Epithelial cell of proximal tubule (primary cell): ENCODE measurements at regions not wholly inside any gene's neighbourhood (a gene's known extent, or its start where the extent isn't known, plus 50 kb on each side); places are given as distances from the start of the nearest gene placed in this dataset.

ENCODE experiments used
- DNase-seq: peaks from one replicate; pipeline ENCODE4 v3.0.0-alpha.2; 2011; ENCODE audit warnings: low read depth
- H3K4me3 ChIP-seq: 2 replicates; pipeline ENCODE4 v1.5.1; 2011; ENCODE audit warnings: low read depth, mild to moderate bottlenecking, low read length
- TF ChIP-seq, protein P1 (sequence below): conservative IDR thresholded peaks from 2 replicates; pipeline ENCODE4 v1.5.1; 2012; ENCODE audit warnings: low read depth, mild to moderate bottlenecking, low read length

DNA sequence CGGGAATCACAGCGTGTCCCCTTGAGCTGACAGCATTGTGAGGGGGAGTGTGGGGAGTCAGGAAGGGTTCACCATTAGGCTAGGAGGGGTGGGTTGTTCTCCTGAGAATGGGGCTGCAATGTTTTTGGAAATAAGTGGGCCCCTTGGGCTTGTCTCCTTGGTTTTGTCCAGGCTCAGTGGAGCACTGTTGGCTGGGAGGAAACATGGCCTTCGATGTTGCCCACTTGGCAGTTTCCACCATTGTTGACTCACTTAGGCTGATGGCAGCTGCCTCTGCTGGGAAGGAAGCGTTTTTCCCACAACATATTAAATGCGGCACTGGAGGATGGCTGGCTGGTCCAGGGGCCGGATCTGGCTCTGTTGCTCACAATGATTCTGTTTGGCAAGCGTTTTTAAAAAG lies 512.1 kb downstream of the QKI start:
- no peak for DNase-seq
- TF ChIP-seq, protein P1, sequence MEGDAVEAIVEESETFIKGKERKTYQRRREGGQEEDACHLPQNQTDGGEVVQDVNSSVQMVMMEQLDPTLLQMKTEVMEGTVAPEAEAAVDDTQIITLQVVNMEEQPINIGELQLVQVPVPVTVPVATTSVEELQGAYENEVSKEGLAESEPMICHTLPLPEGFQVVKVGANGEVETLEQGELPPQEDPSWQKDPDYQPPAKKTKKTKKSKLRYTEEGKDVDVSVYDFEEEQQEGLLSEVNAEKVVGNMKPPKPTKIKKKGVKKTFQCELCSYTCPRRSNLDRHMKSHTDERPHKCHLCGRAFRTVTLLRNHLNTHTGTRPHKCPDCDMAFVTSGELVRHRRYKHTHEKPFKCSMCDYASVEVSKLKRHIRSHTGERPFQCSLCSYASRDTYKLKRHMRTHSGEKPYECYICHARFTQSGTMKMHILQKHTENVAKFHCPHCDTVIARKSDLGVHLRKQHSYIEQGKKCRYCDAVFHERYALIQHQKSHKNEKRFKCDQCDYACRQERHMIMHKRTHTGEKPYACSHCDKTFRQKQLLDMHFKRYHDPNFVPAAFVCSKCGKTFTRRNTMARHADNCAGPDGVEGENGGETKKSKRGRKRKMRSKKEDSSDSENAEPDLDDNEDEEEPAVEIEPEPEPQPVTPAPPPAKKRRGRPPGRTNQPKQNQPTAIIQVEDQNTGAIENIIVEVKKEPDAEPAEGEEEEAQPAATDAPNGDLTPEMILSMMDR = no peak
- no peak overlapping the region for H3K4me3 ChIP-seq

DNA sequence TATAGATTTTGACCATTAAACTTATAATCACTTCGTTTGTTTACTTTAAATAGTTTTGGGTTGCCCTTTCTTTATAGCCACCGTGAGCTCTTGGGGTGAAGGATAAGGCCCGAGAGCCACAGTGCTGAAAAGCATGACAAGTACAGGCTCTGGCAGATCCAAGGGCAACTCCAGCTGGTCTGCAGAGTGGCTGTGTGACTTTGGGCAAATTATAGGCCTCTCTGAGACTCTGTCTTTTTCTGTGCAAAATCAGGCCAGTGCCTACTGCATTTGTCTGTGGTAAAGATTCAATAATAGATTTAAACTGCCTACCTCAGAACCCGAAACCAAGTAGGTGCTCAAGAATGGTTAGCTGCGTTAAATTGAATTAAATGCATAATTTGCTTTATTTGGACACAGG lies 511.3 kb downstream of the QKI start:
- TF ChIP-seq, protein P1 = no peak
- no peak for DNase-seq
- no peak overlapping the region for H3K4me3 ChIP-seq

GRCh38 chr6:163923658-163924411 lies 509.3 kb downstream of the QKI start:
- DNase-seq = peak; percentile 12
- no peak overlapping the region for H3K4me3 ChIP-seq
- TF ChIP-seq, protein P1 = no peak

DNA sequence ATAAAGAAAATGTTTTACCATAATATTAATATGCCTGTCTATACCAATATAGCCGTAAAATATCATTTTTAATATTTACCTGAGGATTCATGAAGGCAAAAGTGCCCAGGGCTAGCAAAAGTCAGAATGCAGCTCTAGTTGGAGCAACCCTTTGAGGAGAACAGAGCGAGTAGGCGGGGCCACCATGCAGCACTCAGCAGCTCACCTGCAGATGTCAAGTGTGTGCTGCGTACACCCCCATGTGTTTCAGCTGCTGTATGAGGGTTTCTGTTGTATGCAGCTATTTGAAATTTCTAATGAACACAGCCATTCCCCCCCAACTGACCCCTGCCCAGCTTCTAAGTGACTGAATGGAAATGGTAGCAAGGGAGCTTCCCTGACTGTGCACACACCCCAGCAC lies 508.0 kb downstream of the QKI start:
- DNase-seq = no peak
- H3K4me3 ChIP-seq = no peak overlapping the region
- TF ChIP-seq, protein P1 = no peak

DNA sequence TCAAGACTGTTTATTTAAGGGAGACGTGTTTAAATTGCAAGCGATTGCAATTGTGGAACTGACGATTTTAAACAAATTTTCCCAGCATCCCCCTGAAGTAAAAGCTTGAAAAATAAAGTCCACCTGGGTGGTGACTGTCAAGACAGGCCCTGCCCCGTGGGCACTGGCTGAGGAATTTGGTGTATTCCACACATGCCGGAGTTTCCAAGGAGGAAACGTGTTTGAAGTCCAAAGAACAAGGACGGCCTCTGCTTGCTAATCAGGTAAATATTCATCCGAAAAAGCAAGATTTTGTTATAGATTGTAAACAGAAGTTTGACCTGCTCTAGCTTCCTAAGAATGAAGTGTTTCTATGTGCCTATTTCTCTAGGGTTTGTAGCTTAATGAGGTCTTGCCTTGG lies 505.1 kb downstream of the QKI start:
- TF ChIP-seq, protein P1 = no peak
- H3K4me3 ChIP-seq = no peak overlapping the region
- DNase-seq = no peak

GRCh38 chr6:163916315-163917081 lies 502.0 kb downstream of the QKI start:
- TF ChIP-seq, protein P1 = no peak
- no peak overlapping the region for H3K4me3 ChIP-seq
- DNase-seq = no peak
